PC-3 (cell line): ENCODE measurements at regions not wholly inside any gene's neighbourhood (a gene's known extent, or its start where the extent isn't known, plus 50 kb on each side); places are given as distances from the start of the nearest gene placed in this dataset.

ENCODE experiments used
- EZH2phosphoT487 ChIP-seq: fragments of 300-600 bp; sonication (generic); IDR thresholded peaks from 2 replicates; pipeline ENCODE4 v1.6.1; 2018; ENCODE audit warnings: mild to moderate bottlenecking, antibody characterized with exemption, low read length, borderline replicate concordance
- TF ChIP-seq, protein P1 (sequence below): fragments of 300-600 bp; sonication (generic); conservative IDR thresholded peaks from 2 replicates; pipeline ENCODE4 v1.5.1; 2017; ENCODE audit warnings: antibody characterized with exemption, low read depth, mild to moderate bottlenecking, low read length

DNA sequence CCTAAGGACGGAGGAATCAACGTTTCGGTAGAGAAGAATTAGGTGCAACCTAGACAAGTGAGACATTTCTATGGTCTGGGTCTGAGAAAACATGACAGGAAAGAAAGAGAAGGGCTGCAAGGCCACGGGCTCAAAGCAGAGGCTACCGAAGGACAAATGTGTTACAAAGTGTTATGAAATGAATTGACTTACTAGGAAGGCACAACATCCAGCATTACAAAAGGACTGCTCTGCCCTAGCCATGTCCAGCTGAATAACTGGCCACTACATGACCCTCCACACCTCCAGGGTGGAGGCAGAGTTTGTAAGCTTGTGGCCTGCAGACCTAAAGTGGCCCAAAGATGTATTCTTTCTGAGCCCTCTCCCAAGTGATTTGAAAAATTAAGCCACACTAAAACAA is 133.6 kb downstream of the GDAP2 start:
- TF ChIP-seq, protein P1, sequence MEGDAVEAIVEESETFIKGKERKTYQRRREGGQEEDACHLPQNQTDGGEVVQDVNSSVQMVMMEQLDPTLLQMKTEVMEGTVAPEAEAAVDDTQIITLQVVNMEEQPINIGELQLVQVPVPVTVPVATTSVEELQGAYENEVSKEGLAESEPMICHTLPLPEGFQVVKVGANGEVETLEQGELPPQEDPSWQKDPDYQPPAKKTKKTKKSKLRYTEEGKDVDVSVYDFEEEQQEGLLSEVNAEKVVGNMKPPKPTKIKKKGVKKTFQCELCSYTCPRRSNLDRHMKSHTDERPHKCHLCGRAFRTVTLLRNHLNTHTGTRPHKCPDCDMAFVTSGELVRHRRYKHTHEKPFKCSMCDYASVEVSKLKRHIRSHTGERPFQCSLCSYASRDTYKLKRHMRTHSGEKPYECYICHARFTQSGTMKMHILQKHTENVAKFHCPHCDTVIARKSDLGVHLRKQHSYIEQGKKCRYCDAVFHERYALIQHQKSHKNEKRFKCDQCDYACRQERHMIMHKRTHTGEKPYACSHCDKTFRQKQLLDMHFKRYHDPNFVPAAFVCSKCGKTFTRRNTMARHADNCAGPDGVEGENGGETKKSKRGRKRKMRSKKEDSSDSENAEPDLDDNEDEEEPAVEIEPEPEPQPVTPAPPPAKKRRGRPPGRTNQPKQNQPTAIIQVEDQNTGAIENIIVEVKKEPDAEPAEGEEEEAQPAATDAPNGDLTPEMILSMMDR, result no peak
- TF ChIP-seq EZH2phosphoT487, result no peak
